ENCODE measurements at regions not wholly inside any gene's neighbourhood (a gene's known extent, or its start where the extent isn't known, plus 50 kb on each side); places are given as distances from the start of the nearest gene placed in this dataset.

DNA sequence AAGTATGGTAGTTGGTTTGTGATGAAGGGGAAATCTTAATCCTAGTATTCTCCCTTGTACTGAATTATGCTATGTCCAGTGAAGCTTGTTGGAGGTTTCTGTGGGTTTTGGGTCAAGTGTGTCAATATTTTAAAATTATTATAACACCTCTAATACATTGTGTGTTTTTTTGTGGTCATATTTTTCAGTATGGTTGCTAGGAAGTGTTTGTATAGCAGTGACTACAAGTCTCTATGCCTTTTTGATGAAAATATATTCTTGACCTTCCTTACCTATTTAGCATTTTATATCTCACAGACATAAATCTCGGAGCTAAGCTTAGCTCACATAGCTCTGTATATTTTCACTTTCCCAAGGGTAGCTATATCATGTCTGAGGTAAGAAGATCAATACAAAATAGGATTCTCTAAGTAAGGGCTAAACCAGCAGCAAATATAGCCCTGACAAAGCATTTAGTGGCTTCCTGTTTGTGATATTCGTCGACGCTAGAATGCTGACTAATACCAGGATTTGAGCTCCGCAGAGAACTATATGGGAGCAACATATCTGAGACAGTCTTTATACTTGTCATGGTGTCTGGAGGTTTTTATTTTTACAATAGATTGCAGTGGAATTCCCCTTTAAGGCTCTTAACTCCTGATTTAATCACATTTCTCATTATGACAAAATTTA is 82.3 kb downstream of the MACIR start:
- DNase-seq: no peak

DNA sequence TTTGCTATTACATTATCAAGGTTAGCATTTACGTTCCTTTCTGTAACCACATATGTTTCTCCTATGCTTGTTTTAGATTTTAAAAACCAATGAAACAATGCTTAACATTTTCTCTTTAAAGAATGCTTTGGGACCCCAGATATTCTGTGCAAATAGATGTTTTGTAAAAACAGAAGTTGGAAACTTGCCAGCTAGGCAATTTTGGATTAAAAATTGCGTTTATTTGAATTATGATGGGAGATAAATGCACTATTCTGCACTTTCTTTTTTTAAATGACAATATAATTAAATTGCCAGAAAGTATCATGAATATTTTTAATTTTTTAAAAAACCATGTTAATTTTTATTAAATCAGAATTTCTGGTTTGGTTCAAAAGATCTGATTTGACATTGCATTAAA is 81.6 kb downstream of the MACIR start:
- DNase-seq: no peak

DNA sequence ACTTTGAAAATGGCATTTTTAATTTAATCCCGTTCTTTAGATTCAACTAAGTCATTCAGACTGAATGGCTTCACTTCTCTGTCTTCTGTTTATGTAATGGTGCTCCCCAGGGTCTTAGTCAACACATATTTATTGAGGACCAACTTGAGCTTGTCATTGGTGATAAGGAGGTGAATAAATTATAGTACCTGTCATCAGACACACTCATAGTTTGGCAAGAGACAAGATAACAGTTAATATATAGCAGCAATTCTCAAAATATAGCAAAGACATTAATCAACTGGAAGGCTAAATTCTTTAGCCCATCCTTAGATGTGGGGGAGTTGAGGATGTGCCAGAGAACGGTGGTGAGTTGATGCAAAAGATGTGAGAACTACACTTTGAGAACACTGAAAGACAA is 78.4 kb downstream of the MACIR start:
- no peak for DNase-seq

DNA sequence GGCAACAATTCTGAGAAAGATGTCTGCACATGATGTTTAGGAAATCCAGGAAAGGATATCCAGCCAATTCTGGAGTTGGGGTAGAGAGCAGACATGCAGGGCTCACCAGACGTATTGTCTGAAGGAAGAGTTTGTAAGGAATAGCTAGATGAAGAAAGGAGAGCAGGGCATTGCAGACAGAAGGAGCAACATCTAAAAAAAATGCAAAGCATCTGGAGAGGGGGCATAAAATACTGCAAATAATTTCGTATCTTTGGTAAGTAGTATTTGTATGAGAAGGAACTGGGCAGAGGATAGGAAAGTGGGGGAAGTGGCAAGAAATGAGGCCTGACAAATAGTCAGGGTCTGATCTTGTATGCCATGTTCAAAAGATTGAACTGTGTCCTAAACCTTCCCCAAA is 74.8 kb downstream of the MACIR start:
- no peak for DNase-seq

- no peak for DNase-seq
These were observed 72.3 kb downstream of the MACIR start for GRCh38 chr5:103330875-103331274.

Data from occipital lobe (tissue), 1 donor.